H9 (cell line): ENCODE measurements at regions not wholly inside any gene's neighbourhood (a gene's known extent, or its start where the extent isn't known, plus 50 kb on each side); places are given as distances from the start of the nearest gene placed in this dataset.
A peak's percentile ranks its signal among the peaks of the same experiment; 100 is the strongest.

Experiments used
- DNase-seq: peaks from one replicate; pipeline ENCODE4 v3.0.0-alpha.2; 2017
- H2AFZ ChIP-seq: one replicate; pipeline ENCODE4 v1.6.1; 2013; ENCODE audit warnings: mild to moderate bottlenecking, low read length, control low read depth, moderate library complexity
- H2AK5ac ChIP-seq: 2 replicates; pipeline ENCODE4 v1.6.1; 2013; ENCODE audit warnings: low read length, control low read depth, mixed read lengths; ENCODE audit not compliant: insufficient read length
- H2BK120ac ChIP-seq: one replicate; pipeline ENCODE4 v1.6.1; 2013; ENCODE audit warnings: low read depth, mild to moderate bottlenecking, low read length, control low read depth, inconsistent platforms; ENCODE audit not compliant: poor library complexity, severe bottlenecking
- H2BK12ac ChIP-seq: 2 replicates; pipeline ENCODE4 v1.6.1; 2013; ENCODE audit warnings: low read length, control low read depth, mixed read lengths, low read depth; ENCODE audit not compliant: insufficient read length
- H2BK15ac ChIP-seq: 2 replicates; pipeline ENCODE4 v1.6.1; 2013; ENCODE audit warnings: low read depth, low read length, control low read depth
- H2BK20ac ChIP-seq: one replicate; pipeline ENCODE4 v1.6.1; 2013; ENCODE audit warnings: low read depth, mild to moderate bottlenecking, low read length, control low read depth, inconsistent platforms; ENCODE audit not compliant: poor library complexity, severe bottlenecking
- H2BK5ac ChIP-seq: 2 replicates; pipeline ENCODE4 v1.6.1; 2013; ENCODE audit warnings: low read length, control low read depth, mixed read lengths; ENCODE audit not compliant: insufficient read length
- H3K14ac ChIP-seq: 2 replicates; pipeline ENCODE4 v1.6.1; 2013; ENCODE audit warnings: low read length, control low read depth; ENCODE audit not compliant: insufficient read depth
- H3K18ac ChIP-seq: 2 replicates; pipeline ENCODE4 v1.6.1; 2013; ENCODE audit warnings: low read depth, mild to moderate bottlenecking, mixed read lengths, low read length, control low read depth; ENCODE audit not compliant: insufficient read length
- H3K23ac ChIP-seq: 2 replicates; pipeline ENCODE4 v1.6.1; 2013; ENCODE audit warnings: low read length, control low read depth, mixed read lengths, low read depth; ENCODE audit not compliant: insufficient read length
- H3K23me2 ChIP-seq: 2 replicates; pipeline ENCODE4 v1.6.1; 2013; ENCODE audit warnings: low read depth, mild to moderate bottlenecking, mixed read lengths, low read length, control low read depth; ENCODE audit not compliant: insufficient read length, poor library complexity, severe bottlenecking
- H3K27ac ChIP-seq: 2 replicates; pipeline ENCODE4 v1.5.1; 2013; ENCODE audit warnings: low read length, control low read depth, mixed read lengths, low read depth; ENCODE audit not compliant: insufficient read length
- H3K27me3 ChIP-seq: 2 replicates; pipeline ENCODE4 v1.6.1; 2013; ENCODE audit warnings: low read length, control low read depth, inconsistent platforms; ENCODE audit not compliant: insufficient read depth
- H3K4ac ChIP-seq: 2 replicates; pipeline ENCODE4 v1.6.1; 2013; ENCODE audit warnings: low read depth, mild to moderate bottlenecking, control low read depth, inconsistent platforms, low read length, moderate library complexity
- H3K4me1 ChIP-seq: 2 replicates; pipeline ENCODE4 v1.6.1; 2013; ENCODE audit warnings: low read length, control low read depth, inconsistent platforms; ENCODE audit not compliant: insufficient read depth
- H3K4me2 ChIP-seq: 2 replicates; pipeline ENCODE4 v1.6.1; 2013; ENCODE audit warnings: low read length, control low read depth, mixed read lengths; ENCODE audit not compliant: insufficient read length, insufficient read depth
- H3K56ac ChIP-seq: 2 replicates; pipeline ENCODE4 v1.6.1; 2013; ENCODE audit warnings: low read depth, mild to moderate bottlenecking, mixed read lengths, low read length, control low read depth; ENCODE audit not compliant: insufficient read length
- H3K79me1 ChIP-seq: 2 replicates; pipeline ENCODE4 v1.6.1; 2013; ENCODE audit warnings: low read depth, mild to moderate bottlenecking, moderate library complexity, low read length, control low read depth, inconsistent platforms; ENCODE audit not compliant: insufficient read depth, poor library complexity, severe bottlenecking
- H3K79me2 ChIP-seq: 2 replicates; pipeline ENCODE4 v1.6.1; 2013; ENCODE audit warnings: low read length, control low read depth, inconsistent platforms; ENCODE audit not compliant: insufficient read depth
- H3K9ac ChIP-seq: 2 replicates; pipeline ENCODE4 v1.6.1; 2013; ENCODE audit warnings: low read length, control low read depth, mixed read lengths; ENCODE audit not compliant: insufficient read length; ENCODE audit errors: extremely low read depth
- H3K9me3 ChIP-seq: one replicate; pipeline ENCODE4 v1.6.1; 2013; ENCODE audit warnings: low read depth, low read length, inconsistent platforms; ENCODE audit not compliant: control insufficient read depth
- H3T11ph ChIP-seq: one replicate; pipeline ENCODE4 v1.6.1; 2013; ENCODE audit warnings: mild to moderate bottlenecking, low read length, control low read depth, inconsistent platforms
- H4K20me1 ChIP-seq: one replicate; pipeline ENCODE4 v1.6.1; 2013; ENCODE audit not compliant: control insufficient read depth, insufficient read length, insufficient read depth
- H4K5ac ChIP-seq: 2 replicates; pipeline ENCODE4 v1.6.1; 2013; ENCODE audit warnings: low read depth, mild to moderate bottlenecking, mixed read lengths, low read length, control low read depth; ENCODE audit not compliant: insufficient read length
- H4K8ac ChIP-seq: replicated peaks from 2 replicates; pipeline ENCODE4 v1.6.1; 2013; ENCODE audit warnings: low read length, control low read depth, mixed read lengths, low read depth; ENCODE audit not compliant: insufficient read length
- H4K91ac ChIP-seq: 2 replicates; pipeline ENCODE4 v1.6.1; 2013; ENCODE audit warnings: low read depth, mild to moderate bottlenecking, moderate library complexity, mixed read lengths, low read length, control low read depth; ENCODE audit not compliant: insufficient read length
- H3K27ac Mint-ChIP-seq, 3 experiments: 2 replicates in 2 of 3; 3 replicates in 1 of 3; pipeline ENCODE4 v1.8.0; 2020 to 2021; ENCODE audit warnings: mixed read lengths in 3 of 3, mild to moderate bottlenecking in 1 of 3, moderate library complexity in 1 of 3
- H3K27me3 Mint-ChIP-seq: 2 replicates; pipeline ENCODE4 v1.8.0; 2021; ENCODE audit warnings: low read depth, mild to moderate bottlenecking, moderate library complexity, mixed read lengths
- H3K36me3 Mint-ChIP-seq, 3 experiments: 2 replicates in 2 of 3; 3 replicates in 1 of 3; pipeline ENCODE4 v1.8.0; 2020 to 2021; ENCODE audit warnings: low read depth in 3 of 3, mixed read lengths in 3 of 3; ENCODE audit not compliant: insufficient read depth in 1 of 3
- H3K4me1 Mint-ChIP-seq, 2 experiments: 2 replicates each; pipeline ENCODE4 v1.8.0; 2020; ENCODE audit warnings: mixed read lengths in 2 of 2
- H3K4me3 Mint-ChIP-seq, 2 experiments: 2 replicates in 1 of 2; 3 replicates in 1 of 2; pipeline ENCODE4 v1.8.0; 2020 to 2021; ENCODE audit warnings: mild to moderate bottlenecking in 2 of 2, mixed read lengths in 2 of 2, moderate library complexity in 1 of 2
- H3K9me3 Mint-ChIP-seq, 2 experiments: 2 replicates in 1 of 2; 3 replicates in 1 of 2; pipeline ENCODE4 v1.8.0; 2020; ENCODE audit warnings: mild to moderate bottlenecking in 2 of 2, mixed read lengths in 2 of 2, moderate library complexity in 1 of 2
- CTCF ChIP-seq: fragments of 200-600 bp; sonication (generic); conservative IDR thresholded peaks from 3 replicates; pipeline ENCODE4 v1.8.0; 2021; ENCODE audit warnings: antibody characterized with exemption, mild to moderate bottlenecking
- WGBS: extraction: QIAGEN DNeasy Blood & Tissue Kit; methylation state at CpG from one replicate; pipeline ENCODE4 v1.1.7; 2013; ENCODE audit warnings: missing lambda C conversion rate, low lambda C conversion rate, mixed read lengths; ENCODE audit not compliant: insufficient read length; ENCODE audit errors: extremely low coverage; 5-methylcytosine and 5-hydroxymethylcytosine counted together

GRCh38 chr14:104403421-104404220 lies 175.9 kb upstream of the C14orf180 start:
- Histone ChIP-seq H3K56ac (no peak overlapping the region), H3K27me3 (no peaks in the 10 kb centered on the region), H3K23me2 (no peaks in the 10 kb centered on the region), H4K20me1 (no peaks in the 10 kb centered on the region), H3K14ac (no peak overlapping the region; the same call in 1 of the 2 replicates), H4K8ac (no peak overlapping the region), H3T11ph (no peak overlapping the region), H3K4me2 (no peak overlapping the region), H3K9me3 (no peaks in the 10 kb centered on the region), H3K9ac (no peak overlapping the region), H2AFZ (no peak overlapping the region), H3K79me2 (no peaks in the 10 kb centered on the region), H2AK5ac (no peak overlapping the region), H2BK5ac (no peak overlapping the region), H3K18ac (peak overlapping the region; percentile 6), H4K5ac (no peak overlapping the region), H2BK20ac (no peak overlapping the region), H3K79me1 (no peaks in the 10 kb centered on the region), H4K91ac (no peak overlapping the region), H3K4me1 (peaks cover 3% of the 10 kb centered on the region; the same call in 1 of the 2 replicates), H2BK15ac (no peak overlapping the region), H2BK12ac (no peak overlapping the region), H3K4ac (no peak overlapping the region), H3K27ac (no peak overlapping the region), H3K23ac (no peak overlapping the region), H2BK120ac (no peak overlapping the region)
- peaks cover 3 to 13% (median 5%) of the 10 kb centered on the region in 3 experiments; a peak in 5 of 7 replicates for H3K36me3 Mint-ChIP-seq
- H3K27me3 Mint-ChIP-seq, result peaks cover 3% of the 10 kb centered on the region; the same call in 1 of the 2 replicates
- WGBS, result no CpG with 5 or more reads among the region's 11 CpGs
- no peak for TF ChIP-seq CTCF
- H3K9me3 Mint-ChIP-seq, result peaks cover 12 to 13% of the 10 kb centered on the region in 2 experiments
- peak overlapping the region in 2 of 3 experiments; percentile 67 to 87; a peak in 4 of 7 replicates for H3K27ac Mint-ChIP-seq
- H3K4me1 Mint-ChIP-seq, result peaks cover 42 to 44% of the 10 kb centered on the region in 2 experiments
- DNase-seq, result peak; percentile 22
- H3K4me3 Mint-ChIP-seq, result no peak overlapping the region; a peak in 1 of 5 replicates
